Activated CD4-positive, alpha-beta T cell treated with anti-CD3 and anti-CD28 coated beads, Interleukin-2, amount 10 ng/mL, durations not matched to agents 7 days and 5 days (primary cell): ENCODE measurements at regions not wholly inside any gene's neighbourhood (a gene's known extent, or its start where the extent isn't known, plus 50 kb on each side); places are given as distances from the start of the nearest gene placed in this dataset.
"Not testable (repeated sequence)": the region's sequence is repeated elsewhere in the genome, so short reads cannot be mapped to it uniquely, and the experiment has no call there.

Experiments used
- CTCF ChIA-PET: fragments of 350-600 bp; sonication (Branson Sonifier 250); formaldehyde crosslinking; loops from one replicate; lab custom pipeline; 2021; ENCODE audit warnings: antibody characterized with exemption; lab: Charles Lee
- POLR2A ChIA-PET: fragments of 350-600 bp; sonication (Branson Sonifier 250); formaldehyde crosslinking; loops from one replicate; lab custom pipeline; 2021; ENCODE audit warnings: antibody characterized with exemption; lab: Charles Lee
- DNase-seq: peaks from one replicate; pipeline ENCODE4 v3.0.0-alpha.2; 2020
- H3K27ac Mint-ChIP-seq: one replicate; pipeline ENCODE4 v1.8.0; 2021; ENCODE audit warnings: mild to moderate bottlenecking, moderate library complexity, mixed read lengths
- H3K27me3 Mint-ChIP-seq: one replicate; pipeline ENCODE4 v1.8.0; 2021; ENCODE audit warnings: mixed read lengths
- H3K36me3 Mint-ChIP-seq: one replicate; pipeline ENCODE4 v1.8.0; 2021; ENCODE audit warnings: low read depth, mixed read lengths
- H3K4me1 Mint-ChIP-seq: one replicate; pipeline ENCODE4 v1.8.0; 2021; ENCODE audit warnings: mixed read lengths
- H3K4me3 Mint-ChIP-seq: one replicate; pipeline ENCODE4 v1.8.0; 2021; ENCODE audit warnings: mild to moderate bottlenecking, moderate library complexity, mixed read lengths
- H3K9me3 Mint-ChIP-seq: one replicate; pipeline ENCODE4 v1.8.0; 2021; ENCODE audit warnings: mixed read lengths

DNA sequence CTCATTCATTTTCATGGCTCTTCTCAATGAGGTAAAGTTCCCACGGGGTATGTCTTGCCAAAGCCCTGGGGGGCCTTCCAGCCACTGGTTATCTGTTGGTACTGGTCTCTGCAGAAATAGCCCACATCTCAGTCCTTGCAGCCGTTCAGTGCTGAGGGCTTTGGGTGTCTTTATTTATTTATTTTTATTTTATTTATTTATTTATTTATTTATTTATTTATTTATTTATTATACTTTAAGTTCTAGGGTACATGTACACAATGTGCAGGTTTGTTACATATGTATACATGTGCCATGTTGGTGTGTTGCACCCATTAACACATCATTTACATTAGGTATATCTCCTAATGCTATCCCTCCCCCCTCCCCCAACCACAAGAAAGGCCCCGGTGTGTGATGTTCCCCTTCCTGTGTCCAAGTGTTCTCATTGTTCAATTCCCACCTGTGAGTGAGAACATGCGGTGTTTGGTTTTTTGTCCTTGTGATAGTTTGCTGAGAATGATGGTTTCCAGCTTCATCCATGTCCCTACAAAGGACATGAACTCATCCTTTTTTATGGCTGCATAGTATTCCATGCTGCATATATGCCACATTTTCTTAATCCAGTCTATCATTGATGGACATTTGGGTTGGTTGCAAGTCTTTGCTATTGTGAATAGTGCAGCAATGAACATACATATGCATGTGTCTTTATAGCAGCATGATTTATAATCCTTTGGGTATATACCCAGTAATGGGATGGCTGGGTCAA is 308.1 kb upstream of the B3GAT1 start:
- H3K36me3 Mint-ChIP-seq, H3K27ac Mint-ChIP-seq, H3K9me3 Mint-ChIP-seq, POLR2A ChIA-PET, H3K4me1 Mint-ChIP-seq, H3K4me3 Mint-ChIP-seq, CTCF ChIA-PET, DNase-seq: not testable (repeated sequence)
- H3K27me3 Mint-ChIP-seq = peaks cover 17% of the 10 kb centered on the region

DNA sequence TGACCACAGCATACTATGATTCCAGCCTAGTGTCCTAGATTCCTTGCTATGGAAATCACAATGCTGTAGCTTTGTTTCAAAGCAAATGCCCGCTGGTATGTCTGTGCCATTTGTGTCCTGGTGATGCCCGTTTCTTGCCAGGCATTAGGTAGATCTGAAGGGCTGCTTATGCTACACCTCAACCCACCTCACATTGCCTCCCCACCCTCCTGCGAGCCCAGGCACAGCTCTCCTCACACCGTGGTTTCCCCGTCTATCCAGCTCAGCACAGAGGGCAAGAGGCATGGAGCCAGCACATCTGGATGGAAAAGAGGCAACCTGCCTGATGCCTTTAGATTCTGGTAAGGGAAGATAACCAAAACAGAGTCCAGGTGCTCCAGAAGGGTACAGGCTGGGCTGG is 307.4 kb upstream of the B3GAT1 start:
- DNase-seq = no peak
- H3K9me3 Mint-ChIP-seq = no peaks in the 10 kb centered on the region
- H3K4me3 Mint-ChIP-seq = no peak overlapping the region
- H3K36me3 Mint-ChIP-seq = no peaks in the 10 kb centered on the region
- POLR2A ChIA-PET = no interaction called here
- H3K27me3 Mint-ChIP-seq = peaks cover 17% of the 10 kb centered on the region
- CTCF ChIA-PET = no interaction called here
- no peaks in the 10 kb centered on the region for H3K4me1 Mint-ChIP-seq
- H3K27ac Mint-ChIP-seq = no peak overlapping the region

DNA sequence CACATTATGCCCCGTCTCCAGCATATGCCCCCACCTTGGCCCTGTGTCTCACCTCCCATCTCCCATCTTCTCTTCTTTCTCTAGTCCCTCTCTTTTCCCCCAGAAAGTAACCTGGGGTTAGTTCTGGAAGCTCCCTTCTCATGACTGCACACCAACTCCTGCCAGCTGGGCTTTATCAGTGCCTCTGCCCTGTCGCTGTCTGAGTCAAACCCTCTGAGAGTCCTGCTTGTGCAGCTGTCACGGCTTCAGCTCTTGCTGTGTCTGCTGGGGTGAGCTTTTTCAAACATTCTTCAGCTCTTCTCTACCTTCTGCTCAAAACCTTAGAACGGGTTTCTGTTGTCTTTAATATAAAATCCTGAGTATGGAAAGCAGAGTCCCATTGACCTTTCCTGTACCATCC is 304.5 kb upstream of the B3GAT1 start:
- no peak overlapping the region for H3K4me3 Mint-ChIP-seq
- CTCF ChIA-PET = no interaction called here
- H3K36me3 Mint-ChIP-seq = no peaks in the 10 kb centered on the region
- H3K27me3 Mint-ChIP-seq = peaks cover 10% of the 10 kb centered on the region
- H3K9me3 Mint-ChIP-seq = no peaks in the 10 kb centered on the region
- POLR2A ChIA-PET = no interaction called here
- H3K4me1 Mint-ChIP-seq = no peaks in the 10 kb centered on the region
- no peak for DNase-seq
- no peak overlapping the region for H3K27ac Mint-ChIP-seq

DNA sequence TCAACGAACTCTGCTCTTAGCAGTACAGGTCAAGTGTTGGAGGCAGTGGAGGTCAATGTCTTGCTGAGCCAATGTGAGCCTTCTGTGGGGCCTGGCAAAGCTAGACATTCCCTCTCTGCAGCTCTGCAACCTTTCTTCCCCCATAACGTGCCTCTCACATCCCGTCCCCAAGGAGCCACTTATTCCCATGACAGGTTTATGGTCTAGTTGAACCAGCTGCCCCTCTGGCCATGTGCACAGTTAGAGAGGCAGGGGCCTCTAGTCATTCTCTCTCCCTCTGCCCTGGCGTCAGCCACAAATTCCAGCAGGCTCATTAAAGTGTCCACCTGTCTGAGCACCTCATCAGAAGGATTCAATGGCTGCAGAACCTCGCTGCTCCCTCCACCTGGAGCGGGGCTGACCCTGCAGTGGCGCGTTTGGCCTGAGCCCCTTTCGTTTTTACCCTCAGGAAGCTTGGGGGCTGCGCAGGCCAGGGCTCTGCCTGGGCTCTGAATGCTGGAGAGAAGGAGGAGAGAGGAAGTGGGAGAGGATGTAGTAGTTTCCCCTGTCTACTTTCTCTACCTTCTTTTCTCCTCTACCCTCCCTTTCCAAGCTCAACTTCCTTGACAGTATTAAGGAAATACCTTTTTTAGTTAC is 302.1 kb upstream of the B3GAT1 start:
- Mint-ChIP-seq H3K27ac (no peak overlapping the region), H3K36me3 (no peaks in the 10 kb centered on the region), H3K9me3 (no peaks in the 10 kb centered on the region), H3K4me3 (no peak overlapping the region), H3K27me3 (peaks cover 12% of the 10 kb centered on the region), H3K4me1 (no peaks in the 10 kb centered on the region)
- ChIA-PET CTCF (no interaction called here), POLR2A (no interaction called here)
- no peak for DNase-seq

DNA sequence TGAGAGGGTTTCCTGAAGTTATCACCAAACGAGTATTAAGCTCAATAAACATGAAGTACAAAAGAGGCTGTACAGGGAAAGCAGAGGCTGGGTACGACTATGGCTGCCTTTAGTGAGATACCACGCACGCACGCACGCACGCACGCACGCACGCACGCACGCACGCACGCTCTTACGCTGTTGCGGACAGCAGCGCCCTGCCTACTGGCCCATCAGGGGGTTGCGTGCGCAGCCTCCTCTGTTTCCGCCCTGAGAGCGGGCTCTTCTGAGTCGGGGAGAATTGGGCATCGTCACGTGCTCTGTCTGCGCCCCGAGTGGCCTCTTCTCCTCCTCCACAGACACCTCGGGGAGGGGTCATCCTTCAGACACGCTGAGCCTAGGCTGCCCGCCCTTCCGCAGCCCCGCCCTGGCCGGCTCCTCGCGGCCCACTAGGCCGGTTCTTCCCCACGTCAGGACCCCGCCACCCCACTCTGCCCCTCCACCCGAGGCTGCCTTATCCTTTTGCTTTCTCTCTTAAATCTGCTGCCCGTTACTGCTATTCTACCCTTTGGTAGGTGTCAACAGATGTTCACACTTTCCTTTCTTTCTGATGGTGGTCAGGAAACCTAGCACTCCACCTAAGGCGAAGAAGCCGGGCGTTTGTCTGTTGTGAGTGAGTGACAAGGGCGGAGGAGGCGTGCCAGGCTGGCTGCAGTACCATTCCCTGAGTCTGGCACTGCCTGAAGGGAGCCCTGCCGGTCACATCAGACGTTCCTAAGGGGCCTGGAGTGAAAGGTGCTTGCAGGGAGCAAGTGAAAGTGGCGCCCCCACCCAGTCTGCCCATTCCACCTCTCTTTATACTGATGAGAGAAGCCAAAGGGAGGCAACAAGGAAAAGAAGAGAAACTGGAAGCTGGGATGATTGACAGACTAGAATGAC is 300.4 kb upstream of the B3GAT1 start:
- Mint-ChIP-seq H3K4me3 (no peak overlapping the region), H3K27ac (no peak overlapping the region), H3K4me1 (no peaks in the 10 kb centered on the region), H3K36me3 (no peaks in the 10 kb centered on the region), H3K27me3 (peaks cover 14% of the 10 kb centered on the region), H3K9me3 (no peaks in the 10 kb centered on the region)
- ChIA-PET CTCF (no interaction called here), POLR2A (no interaction called here)
- DNase-seq = no peak

DNA sequence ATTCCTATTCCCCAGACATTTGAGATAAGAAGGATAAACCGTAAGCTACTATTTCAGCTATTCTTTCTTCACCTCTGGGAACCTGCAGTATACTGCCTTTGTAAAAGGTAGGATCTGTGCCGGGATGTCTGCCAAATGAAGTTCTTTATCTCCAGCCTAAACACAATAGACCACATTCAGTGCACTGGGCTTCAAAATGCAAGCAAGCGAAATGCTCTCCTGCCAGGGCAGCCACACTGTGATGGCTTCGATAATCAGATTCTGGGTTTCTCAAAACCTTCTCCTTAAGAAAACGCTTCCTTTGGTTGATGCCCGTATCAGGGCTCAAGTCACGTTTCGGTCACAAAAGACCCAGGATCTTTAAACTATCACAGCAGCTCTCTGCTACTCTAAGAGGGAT is 299.5 kb upstream of the B3GAT1 start:
- H3K36me3 Mint-ChIP-seq = no peaks in the 10 kb centered on the region
- no peak overlapping the region for H3K4me3 Mint-ChIP-seq
- peaks cover 14% of the 10 kb centered on the region for H3K27me3 Mint-ChIP-seq
- DNase-seq = no peak
- H3K9me3 Mint-ChIP-seq = no peaks in the 10 kb centered on the region
- CTCF ChIA-PET = no interaction called here
- H3K4me1 Mint-ChIP-seq = no peaks in the 10 kb centered on the region
- POLR2A ChIA-PET = no interaction called here
- H3K27ac Mint-ChIP-seq = no peak overlapping the region

DNA sequence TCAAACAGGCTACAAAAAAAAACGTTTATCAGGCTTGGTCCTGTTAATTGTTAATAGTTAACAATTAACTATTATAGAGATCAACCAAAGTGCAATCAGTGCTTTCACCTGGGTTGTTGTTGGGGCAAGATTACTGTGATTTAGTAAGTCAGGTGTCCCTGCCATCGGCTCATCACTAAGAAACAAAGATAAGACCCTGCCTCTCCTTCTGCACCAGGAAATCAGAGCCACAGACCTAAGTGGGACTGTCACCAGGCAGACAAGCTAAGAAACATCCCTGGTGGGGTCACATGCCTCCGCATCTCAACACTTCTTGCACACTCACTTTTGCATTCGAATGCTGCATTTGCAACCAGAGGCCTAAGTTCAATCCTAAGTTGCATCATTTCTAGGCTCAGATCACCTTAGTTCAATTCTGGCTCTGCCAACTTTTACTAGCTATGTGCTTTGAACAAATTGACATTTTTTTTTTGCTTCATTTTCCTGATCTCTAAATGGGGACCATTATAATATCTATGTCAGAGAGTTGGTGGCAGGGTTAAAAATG is 298.9 kb upstream of the B3GAT1 start:
- CTCF ChIA-PET = no interaction called here
- peaks cover 13% of the 10 kb centered on the region for H3K27me3 Mint-ChIP-seq
- H3K9me3 Mint-ChIP-seq = no peaks in the 10 kb centered on the region
- H3K4me1 Mint-ChIP-seq = no peaks in the 10 kb centered on the region
- no peak overlapping the region for H3K27ac Mint-ChIP-seq
- POLR2A ChIA-PET = no interaction called here
- H3K36me3 Mint-ChIP-seq = no peaks in the 10 kb centered on the region
- no peak for DNase-seq
- no peak overlapping the region for H3K4me3 Mint-ChIP-seq

DNA sequence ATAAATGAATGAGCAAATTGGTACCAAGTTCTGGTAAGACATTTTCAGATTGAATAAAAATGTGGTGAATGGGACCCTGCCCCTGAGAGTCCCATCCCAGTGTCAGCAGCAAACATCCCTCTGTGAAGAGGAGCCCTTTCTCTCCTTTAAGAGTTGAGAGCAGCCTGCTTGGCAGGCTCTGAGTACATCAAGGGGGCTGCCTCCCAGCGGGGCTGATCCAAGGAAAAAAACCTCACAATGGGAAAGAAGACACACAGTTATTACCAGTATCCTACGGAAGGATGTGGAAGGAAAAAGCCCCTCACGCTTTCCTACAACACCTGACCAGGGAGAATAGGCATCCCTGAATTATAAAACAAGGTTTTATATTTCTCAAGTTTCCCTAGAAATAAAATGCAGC is 293.8 kb upstream of the B3GAT1 start:
- CTCF ChIA-PET = no interaction called here
- H3K9me3 Mint-ChIP-seq = no peaks in the 10 kb centered on the region
- POLR2A ChIA-PET = no interaction called here

DNA sequence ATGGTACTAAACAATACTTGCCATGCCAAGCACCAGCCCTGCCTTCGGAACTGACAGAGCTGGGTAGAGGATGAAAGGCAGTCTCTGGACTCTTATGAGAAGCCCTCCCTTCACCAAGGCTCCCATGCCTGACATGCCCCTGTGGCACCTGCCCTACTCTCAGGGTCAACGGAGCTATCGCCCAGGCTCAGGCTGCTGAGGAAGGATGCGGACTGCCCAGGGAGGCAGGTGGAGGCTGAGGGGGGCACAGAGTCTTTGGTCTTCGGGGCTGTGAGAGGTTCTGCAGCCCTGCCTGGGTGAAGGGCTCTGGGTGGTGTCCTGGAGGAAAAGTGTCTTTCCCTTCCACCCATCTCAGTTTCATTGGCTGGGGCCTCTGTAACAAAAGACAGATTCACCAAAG is 290.8 kb upstream of the B3GAT1 start:
- H3K36me3 Mint-ChIP-seq = no peaks in the 10 kb centered on the region
- no peak for DNase-seq
- peaks cover 6% of the 10 kb centered on the region for H3K27me3 Mint-ChIP-seq
- H3K4me3 Mint-ChIP-seq = no peak overlapping the region
- ChIA-PET POLR2A (no interaction called here), CTCF (no interaction called here)
- H3K9me3 Mint-ChIP-seq = no peaks in the 10 kb centered on the region
- no peaks in the 10 kb centered on the region for H3K4me1 Mint-ChIP-seq
- H3K27ac Mint-ChIP-seq = no peak overlapping the region

More for the DNA sequence above, 293.8 kb upstream of the B3GAT1 start:
- Mint-ChIP-seq H3K4me1 (no peaks in the 10 kb centered on the region), H3K27me3 (peaks cover 9% of the 10 kb centered on the region), H3K27ac (no peak overlapping the region), H3K4me3 (no peak overlapping the region), H3K36me3 (no peaks in the 10 kb centered on the region)
- DNase-seq = no peak

DNA sequence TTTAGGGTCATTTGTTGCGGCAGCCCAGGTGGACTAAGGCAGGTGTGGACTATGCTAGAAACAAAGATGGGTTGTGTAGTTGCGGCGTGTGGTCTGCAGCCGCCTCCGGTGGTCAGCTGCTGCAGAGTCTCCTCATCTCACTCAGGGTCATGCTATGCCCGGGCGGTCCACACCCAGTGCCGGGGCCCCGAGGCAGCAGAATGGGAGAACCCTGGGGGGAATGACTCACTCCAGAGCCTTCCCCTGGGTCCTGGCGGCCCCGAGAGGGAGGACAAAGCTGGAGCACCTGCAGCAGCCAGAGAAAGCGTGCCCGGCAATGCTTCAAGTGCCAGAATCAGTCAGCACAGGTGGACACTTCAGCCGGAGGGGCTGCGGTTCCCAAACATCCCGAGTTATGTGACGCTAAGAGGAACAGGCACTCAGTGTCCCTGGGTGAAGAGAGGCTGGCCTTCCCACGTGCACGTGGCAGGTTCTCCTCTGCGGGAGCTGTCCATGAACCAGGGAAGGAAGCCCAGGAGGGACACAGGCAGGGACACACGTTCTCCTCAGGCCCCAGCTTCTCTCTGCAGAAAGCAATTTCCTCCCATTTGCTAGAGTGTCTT is 289.6 kb upstream of the B3GAT1 start:
- H3K27ac Mint-ChIP-seq = no peak overlapping the region
- CTCF ChIA-PET = no interaction called here

DNA sequence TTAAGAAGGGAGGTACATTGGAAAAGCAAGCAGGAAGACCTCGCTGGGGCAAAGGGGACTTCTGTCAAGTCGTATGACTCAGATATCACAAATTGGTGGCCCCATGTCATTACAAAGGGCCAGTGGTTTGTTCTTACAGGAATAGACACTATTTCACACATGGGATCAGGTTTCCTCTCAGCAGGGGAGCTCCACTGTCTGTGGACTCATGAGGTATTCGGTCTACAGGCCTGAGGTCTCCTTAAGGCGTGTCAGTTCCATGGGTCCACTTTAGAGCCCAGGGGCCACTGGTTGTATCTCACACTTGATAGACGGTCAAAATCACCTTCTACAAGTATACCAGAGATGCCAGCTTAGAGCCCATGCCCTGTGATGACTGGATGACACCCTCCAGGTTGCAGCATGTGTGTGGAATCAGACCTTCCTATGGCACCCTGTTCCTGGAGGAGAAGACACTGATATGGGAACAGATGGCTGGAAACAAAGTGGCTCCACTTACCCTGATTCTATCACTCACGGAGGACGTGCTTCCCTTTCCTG is 288.1 kb upstream of the B3GAT1 start:
- Mint-ChIP-seq H3K4me1 (no peaks in the 10 kb centered on the region), H3K4me3 (no peak overlapping the region), H3K9me3 (no peaks in the 10 kb centered on the region), H3K27me3 (peaks cover 6% of the 10 kb centered on the region), H3K36me3 (no peaks in the 10 kb centered on the region), H3K27ac (no peak overlapping the region)
- CTCF ChIA-PET = no interaction called here
- DNase-seq = no peak
- POLR2A ChIA-PET = no interaction called here

More for the DNA sequence above, 289.6 kb upstream of the B3GAT1 start:
- H3K36me3 Mint-ChIP-seq = no peaks in the 10 kb centered on the region
- H3K27me3 Mint-ChIP-seq = no peaks in the 10 kb centered on the region
- H3K9me3 Mint-ChIP-seq = no peaks in the 10 kb centered on the region
- DNase-seq = no peak
- no peak overlapping the region for H3K4me3 Mint-ChIP-seq
- POLR2A ChIA-PET = no interaction called here
- H3K4me1 Mint-ChIP-seq = no peaks in the 10 kb centered on the region

DNA sequence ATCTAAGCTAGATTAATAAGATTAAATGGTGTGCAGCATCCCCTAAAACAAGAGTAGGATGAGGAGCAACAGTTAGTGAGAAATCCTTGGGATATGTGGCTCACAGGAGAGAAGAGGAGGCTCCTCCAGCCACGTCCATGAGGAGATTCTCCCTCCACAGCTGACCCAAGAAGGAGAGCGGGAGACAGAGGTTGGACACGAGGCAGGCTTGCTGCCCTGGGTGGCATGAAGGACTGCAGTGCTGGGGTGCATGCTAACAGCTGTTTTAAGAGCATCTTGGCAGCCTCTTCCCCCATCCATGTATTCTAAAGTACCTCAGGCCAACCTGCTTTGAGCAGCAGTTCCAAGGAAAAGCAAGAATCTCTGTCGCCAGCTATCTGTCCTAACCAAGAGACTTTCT is 284.4 kb upstream of the B3GAT1 start:
- Mint-ChIP-seq H3K9me3 (no peaks in the 10 kb centered on the region), H3K4me3 (no peak overlapping the region), H3K27me3 (peaks cover 11% of the 10 kb centered on the region), H3K4me1 (no peaks in the 10 kb centered on the region), H3K27ac (no peak overlapping the region), H3K36me3 (no peaks in the 10 kb centered on the region)
- no peak for DNase-seq
- ChIA-PET CTCF (no interaction called here), POLR2A (no interaction called here)
